A673 (cell line): ENCODE measurements at regions not wholly inside any gene's neighbourhood (a gene's known extent, or its start where the extent isn't known, plus 50 kb on each side); places are given as distances from the start of the nearest gene placed in this dataset.

Experiments used
- CTCF ChIP-seq: fragments of 300-800, 200-600 bp; sonication (generic); conservative IDR thresholded peaks from 2 replicates; pipeline ENCODE4 v1.5.1; 2017; ENCODE audit warnings: low read depth, mild to moderate bottlenecking, antibody characterized with exemption, low read length, moderate library complexity, mixed read lengths
- EZH2 ChIP-seq: fragments of 200-600 bp; sonication (generic); IDR thresholded peaks from 2 replicates; pipeline ENCODE4 v1.6.1; 2017; ENCODE audit warnings: borderline replicate concordance, low read depth, mild to moderate bottlenecking, mixed read lengths, antibody characterized with exemption, low read length; ENCODE audit not compliant: poor library complexity, severe bottlenecking

DNA sequence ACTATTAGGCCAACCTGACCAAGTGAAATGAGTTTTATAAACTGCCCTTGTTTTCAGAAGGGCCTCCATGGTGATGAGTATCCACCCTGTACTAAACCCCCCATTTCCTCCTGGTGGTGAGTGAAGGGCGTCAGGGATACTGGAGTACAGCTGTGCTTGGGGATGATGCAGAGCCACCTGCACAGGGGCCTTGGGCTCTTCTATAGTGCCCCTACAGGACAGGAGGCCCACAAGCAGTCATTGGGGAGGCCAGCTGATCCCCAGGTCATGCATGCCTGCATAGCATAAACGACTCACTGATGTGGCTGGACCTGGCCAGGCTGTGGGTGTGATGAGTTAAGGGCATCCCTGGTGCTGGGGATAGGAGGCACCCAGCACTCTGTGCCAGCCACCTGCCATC is 114.1 kb upstream of the CELF2 start:
- TF ChIP-seq CTCF = no peak
- no peak for TF ChIP-seq EZH2
